GM13977 (cell line): ENCODE measurements at regions not wholly inside any gene's neighbourhood (a gene's known extent, or its start where the extent isn't known, plus 50 kb on each side); places are given as distances from the start of the nearest gene placed in this dataset.

Experiments
- DNase-seq: peaks from one replicate; pipeline ENCODE4 v3.0.0; 2012; ENCODE audit warnings: low spot score
- in situ Hi-C: fragments of 300-500 bp; cut with MboI; formaldehyde crosslinking; loops from one replicate; pipeline ENCODE4 v1.12.0; 2022; ENCODE audit warnings: low sequenced_read_pairs, low pct_unique_long_range_greater_than_20kb, mixed read lengths, inconsistent platforms; ENCODE audit not compliant: unreplicated experiment
- TF ChIP-seq, protein P1 (sequence below): IDR thresholded peaks from 2 replicates; pipeline ENCODE4 v1.5.1; 2012; ENCODE audit warnings: mild to moderate bottlenecking, control low read depth; ENCODE audit not compliant: insufficient read depth; ENCODE audit errors: extremely low read depth, missing control alignments

DNA sequence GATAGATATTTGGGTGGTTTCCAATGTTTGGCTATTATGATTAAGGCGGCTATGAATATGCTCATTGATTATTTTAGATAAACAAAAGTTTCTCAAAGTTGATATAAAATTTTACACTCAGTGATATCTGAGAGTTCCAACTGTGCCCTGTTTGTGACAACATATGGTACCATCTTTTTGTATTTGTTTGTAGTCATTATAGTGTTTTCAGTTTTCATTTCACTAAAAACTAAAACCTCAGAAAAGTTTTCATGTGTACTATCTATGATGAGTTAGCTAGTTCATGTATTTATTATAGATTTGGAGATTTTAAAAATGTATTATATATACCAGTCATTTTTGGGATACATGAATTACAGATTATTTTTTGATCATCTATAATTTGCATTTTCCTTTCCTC, 1111.4 kb downstream of the CDH18 start:
- in situ Hi-C loops: no loop called here
- DNase-seq: no peak
- TF ChIP-seq, protein P1, sequence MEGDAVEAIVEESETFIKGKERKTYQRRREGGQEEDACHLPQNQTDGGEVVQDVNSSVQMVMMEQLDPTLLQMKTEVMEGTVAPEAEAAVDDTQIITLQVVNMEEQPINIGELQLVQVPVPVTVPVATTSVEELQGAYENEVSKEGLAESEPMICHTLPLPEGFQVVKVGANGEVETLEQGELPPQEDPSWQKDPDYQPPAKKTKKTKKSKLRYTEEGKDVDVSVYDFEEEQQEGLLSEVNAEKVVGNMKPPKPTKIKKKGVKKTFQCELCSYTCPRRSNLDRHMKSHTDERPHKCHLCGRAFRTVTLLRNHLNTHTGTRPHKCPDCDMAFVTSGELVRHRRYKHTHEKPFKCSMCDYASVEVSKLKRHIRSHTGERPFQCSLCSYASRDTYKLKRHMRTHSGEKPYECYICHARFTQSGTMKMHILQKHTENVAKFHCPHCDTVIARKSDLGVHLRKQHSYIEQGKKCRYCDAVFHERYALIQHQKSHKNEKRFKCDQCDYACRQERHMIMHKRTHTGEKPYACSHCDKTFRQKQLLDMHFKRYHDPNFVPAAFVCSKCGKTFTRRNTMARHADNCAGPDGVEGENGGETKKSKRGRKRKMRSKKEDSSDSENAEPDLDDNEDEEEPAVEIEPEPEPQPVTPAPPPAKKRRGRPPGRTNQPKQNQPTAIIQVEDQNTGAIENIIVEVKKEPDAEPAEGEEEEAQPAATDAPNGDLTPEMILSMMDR: no peak

DNA sequence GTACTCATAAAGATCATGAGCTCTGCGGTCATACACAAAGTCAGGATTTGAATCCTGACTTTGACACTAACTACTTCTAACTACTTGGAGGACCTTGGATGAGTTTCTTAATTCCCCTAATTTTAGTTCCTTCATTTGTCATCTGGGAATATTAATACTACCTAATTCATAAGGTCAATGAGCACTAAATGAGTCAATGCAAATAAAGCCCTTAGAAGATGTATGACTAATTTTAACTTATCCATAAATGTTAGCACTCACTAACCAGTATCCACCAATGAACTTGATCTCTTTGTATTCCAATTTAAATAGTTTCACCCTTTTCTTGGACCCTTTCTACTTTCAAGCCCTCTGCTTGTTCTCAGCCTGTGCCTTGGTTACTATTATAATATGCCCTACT, 1106.4 kb downstream of the CDH18 start:
- in situ Hi-C loops: no loop called here
- TF ChIP-seq, protein P1: no peak
- DNase-seq: no peak

- TF ChIP-seq, protein P1: no peak
- DNase-seq: no peak
- in situ Hi-C loops: no loop called here
Measured at GRCh38 chr5:18882154-18882553, 1105.8 kb downstream of the CDH18 start.

DNA sequence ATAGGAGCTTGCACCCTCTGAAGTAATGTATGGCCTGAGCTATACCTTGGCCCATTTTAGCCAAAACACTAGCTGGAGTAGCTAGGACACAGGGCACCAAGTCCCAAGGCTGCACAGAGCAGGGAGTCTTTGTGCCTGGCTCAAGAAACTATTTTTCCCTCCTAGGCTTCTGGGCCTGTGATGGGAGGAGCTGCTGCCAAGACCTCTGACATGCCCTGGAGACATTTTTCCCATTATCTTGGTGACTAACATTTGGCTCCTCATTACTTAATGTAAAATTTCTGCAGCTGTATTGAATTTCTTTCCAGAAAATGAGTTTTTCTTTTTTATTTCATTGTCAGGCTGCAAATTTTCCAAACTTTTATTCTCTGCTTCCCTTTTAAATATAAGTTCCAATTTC, 1099.2 kb downstream of the CDH18 start:
- TF ChIP-seq, protein P1: no peak
- in situ Hi-C loops: no loop called here
- no peak for DNase-seq

DNA sequence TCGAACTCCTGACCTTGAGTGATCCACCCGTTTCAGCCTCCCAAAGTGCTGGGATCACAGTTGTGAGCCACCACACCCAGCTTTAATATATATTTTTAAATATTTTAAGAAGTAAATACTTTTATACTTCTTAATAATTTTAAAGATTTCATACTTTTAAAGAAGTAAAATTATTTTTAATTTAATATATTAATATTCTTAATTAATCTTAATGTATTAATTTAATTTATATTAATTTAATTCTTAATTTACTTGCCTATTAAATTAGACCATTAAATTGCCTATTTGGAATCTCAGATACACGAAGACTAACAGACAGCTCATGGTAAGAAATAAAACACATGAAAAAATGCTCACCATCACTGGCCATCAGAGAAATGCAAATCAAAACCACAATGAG, 1087.4 kb downstream of the CDH18 start:
- no peak for DNase-seq
- in situ Hi-C loops: no loop called here
- TF ChIP-seq, protein P1: no peak

DNA sequence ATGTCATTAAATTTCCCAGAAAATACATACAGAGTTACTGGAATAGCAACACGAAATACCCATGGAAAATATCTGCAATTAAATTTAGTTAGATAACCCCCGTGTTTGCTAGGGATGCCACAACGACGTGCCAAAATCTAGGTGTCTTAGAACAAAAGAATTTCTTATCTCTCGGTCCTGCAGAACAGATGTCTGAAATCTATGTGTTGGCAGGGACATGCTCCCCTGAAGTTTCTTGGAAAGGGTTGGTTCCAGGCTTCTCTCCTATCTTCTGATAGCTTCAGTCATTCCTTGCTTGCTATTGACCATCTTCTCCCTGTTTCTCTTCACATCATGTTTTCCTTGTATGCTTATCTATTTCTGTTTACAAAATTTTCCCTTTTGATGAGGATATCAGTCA, 1067.0 kb downstream of the CDH18 start:
- no peak for DNase-seq
- in situ Hi-C loops: no loop called here
- TF ChIP-seq, protein P1: no peak

- TF ChIP-seq, protein P1: no peak
- in situ Hi-C loops: no loop called here
- no peak for DNase-seq
Measured at GRCh38 chr5:18932081-18932480, 1055.9 kb downstream of the CDH18 start.
